ENCODE measurements at regions not wholly inside any gene's neighbourhood (a gene's known extent, or its start where the extent isn't known, plus 50 kb on each side); places are given as distances from the start of the nearest gene placed in this dataset.

- in situ Hi-C loops (cut with HindIII; ENCODE audit: low sequenced_read_pairs): no loop called here
- H3K4me3 ChIP-seq (ENCODE audit: low read depth, low read length): no peak overlapping the region
- DNase-seq (ENCODE audit: low read depth): no peak
- TF ChIP-seq CTCF (IDR thresholded peaks at IDR 0.05; ENCODE audit: low read depth, low read length, missing control alignments): no peak
Observed at GRCh38 chr14:56886471-56887062, 76.3 kb upstream of the OTX2 start.

DNA sequence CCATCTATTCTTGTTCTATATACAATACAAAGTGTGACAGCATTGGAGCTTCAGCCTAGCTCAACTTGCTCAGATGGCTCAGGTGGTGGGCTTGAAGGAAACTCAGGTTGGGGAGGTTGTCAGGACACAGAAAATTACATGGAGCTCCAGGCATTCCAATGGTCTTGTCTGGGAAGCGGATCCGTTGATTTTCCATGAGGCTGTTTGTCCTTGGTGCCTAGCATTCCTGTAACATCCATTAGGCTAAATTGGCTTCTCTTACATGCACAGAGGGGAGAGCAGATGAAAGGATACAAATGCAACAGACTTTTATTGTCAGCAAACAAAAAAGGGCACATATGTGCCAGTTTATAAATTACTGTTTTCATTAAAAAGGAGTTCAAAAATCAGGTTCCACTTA lies 75.5 kb upstream of the OTX2 start:
- no peak for TF ChIP-seq CTCF (IDR thresholded peaks at IDR 0.05; ENCODE audit: low read depth, low read length, missing control alignments)
- DNase-seq (ENCODE audit: low read depth): no peak
- in situ Hi-C loops (cut with HindIII; ENCODE audit: low sequenced_read_pairs): no loop called here
- no peak overlapping the region for H3K4me3 ChIP-seq (ENCODE audit: low read depth, low read length)

GRCh38 chr14:56884617-56885016 lies 74.3 kb upstream of the OTX2 start:
- no peak for TF ChIP-seq CTCF (IDR thresholded peaks at IDR 0.05; ENCODE audit: low read depth, low read length, missing control alignments)
- DNase-seq (ENCODE audit: low read depth): no peak
- in situ Hi-C loops (cut with HindIII; ENCODE audit: low sequenced_read_pairs): no loop called here
- no peak overlapping the region for H3K4me3 ChIP-seq (ENCODE audit: low read depth, low read length)

DNA sequence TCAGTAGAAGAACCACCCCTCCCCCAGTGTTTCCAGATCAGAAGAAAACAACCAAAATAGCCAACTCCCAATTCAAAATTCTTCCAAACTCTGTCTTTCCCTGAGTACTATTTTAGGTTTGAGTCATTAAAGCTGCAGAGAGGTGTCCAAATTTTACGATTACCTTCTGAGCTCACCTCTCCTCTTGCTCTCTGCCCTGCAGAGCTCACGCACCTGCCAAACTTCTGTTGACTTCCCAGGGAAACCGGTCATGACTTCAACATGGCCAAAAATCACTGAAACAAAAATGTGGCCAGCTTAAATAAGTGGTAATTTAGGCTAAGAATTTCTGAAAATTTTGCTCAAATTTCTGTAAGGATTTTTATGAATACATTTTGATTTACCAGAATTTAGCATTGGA lies 70.9 kb upstream of the OTX2 start:
- DNase-seq (ENCODE audit: low read depth): no peak
- in situ Hi-C loops (cut with HindIII; ENCODE audit: low sequenced_read_pairs): no loop called here
- TF ChIP-seq CTCF (IDR thresholded peaks at IDR 0.05; ENCODE audit: low read depth, low read length, missing control alignments): no peak
- H3K4me3 ChIP-seq (ENCODE audit: low read depth, low read length): no peak overlapping the region

DNA sequence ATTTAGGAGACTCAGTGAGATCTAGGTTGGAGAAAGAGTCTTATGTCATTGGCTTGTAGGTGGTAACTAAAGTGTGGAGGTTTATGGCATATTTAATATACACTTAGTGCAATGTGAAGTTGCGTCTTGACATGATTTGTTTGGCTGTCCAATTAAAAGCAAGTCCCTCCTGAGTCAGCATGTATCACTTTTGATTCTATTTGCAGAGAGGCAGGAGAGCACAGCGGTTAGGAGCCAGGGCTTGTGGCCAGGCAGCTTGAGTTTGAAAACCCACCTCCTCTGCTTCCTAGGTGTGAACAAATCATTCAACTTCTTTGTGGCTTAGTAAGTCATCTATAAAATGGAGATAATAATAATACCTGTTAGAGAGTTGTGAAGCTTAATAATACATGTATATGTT lies 68.5 kb upstream of the OTX2 start:
- H3K4me3 ChIP-seq (ENCODE audit: low read depth, low read length): no peak overlapping the region
- no peak for DNase-seq (ENCODE audit: low read depth)
- no peak for TF ChIP-seq CTCF (IDR thresholded peaks at IDR 0.05; ENCODE audit: low read depth, low read length, missing control alignments)
- in situ Hi-C loops (cut with HindIII; ENCODE audit: low sequenced_read_pairs): no loop called here

GRCh38 chr14:56875104-56875675 lies 64.9 kb upstream of the OTX2 start:
- no peak for TF ChIP-seq CTCF (IDR thresholded peaks at IDR 0.05; ENCODE audit: low read depth, low read length, missing control alignments)
- in situ Hi-C loops (cut with HindIII; ENCODE audit: low sequenced_read_pairs): no loop called here
- no peak for DNase-seq (ENCODE audit: low read depth)
- H3K4me3 ChIP-seq (ENCODE audit: low read depth, low read length): no peak overlapping the region
